HG02642 (cell line): ENCODE measurements at regions not wholly inside any gene's neighbourhood (a gene's known extent, or its start where the extent isn't known, plus 50 kb on each side); places are given as distances from the start of the nearest gene placed in this dataset.

Experiments used
- ATAC-seq: cut with Tn5 transposase; IDR thresholded peaks from one replicate; pipeline ENCODE4 v1.9.1; 2021; ENCODE audit warnings: mild to moderate bottlenecking; ENCODE audit not compliant: unreplicated experiment, poor library complexity

- no peak for ATAC-seq
These were observed 313.8 kb upstream of the NBEA start for GRCh38 chr13:34628209-34628682.

GRCh38 chr13:34634448-34634847, 307.6 kb upstream of the NBEA start:
- no peak for ATAC-seq

- no peak for ATAC-seq
These were observed 304.9 kb upstream of the NBEA start for GRCh38 chr13:34637138-34637537.

GRCh38 chr13:34637636-34638035, 304.4 kb upstream of the NBEA start:
- ATAC-seq: no peak

- ATAC-seq: no peak
These were observed 303.2 kb upstream of the NBEA start for GRCh38 chr13:34638897-34639296.

GRCh38 chr13:34640179-34640992, 301.7 kb upstream of the NBEA start:
- no peak for ATAC-seq

GRCh38 chr13:34640993-34641330, 301.1 kb upstream of the NBEA start:
- ATAC-seq: no peak

- no peak for ATAC-seq
These were observed 294.5 kb upstream of the NBEA start for GRCh38 chr13:34647379-34648150.

- no peak for ATAC-seq
These were observed 287.9 kb upstream of the NBEA start for GRCh38 chr13:34654203-34654602.

GRCh38 chr13:34654647-34655046, 287.4 kb upstream of the NBEA start:
- no peak for ATAC-seq

- no peak for ATAC-seq
These were observed 286.5 kb upstream of the NBEA start for GRCh38 chr13:34655554-34655953.

GRCh38 chr13:34657716-34658115, 284.4 kb upstream of the NBEA start:
- ATAC-seq: no peak

GRCh38 chr13:34667286-34668218, 274.5 kb upstream of the NBEA start:
- no peak for ATAC-seq

- no peak for ATAC-seq
These were observed 270.9 kb upstream of the NBEA start for GRCh38 chr13:34671137-34671536.

GRCh38 chr13:34672631-34673030, 269.4 kb upstream of the NBEA start:
- ATAC-seq: no peak

GRCh38 chr13:34675626-34676025, 266.4 kb upstream of the NBEA start:
- ATAC-seq: no peak

GRCh38 chr13:34678154-34678553, 263.9 kb upstream of the NBEA start:
- no peak for ATAC-seq

GRCh38 chr13:34681405-34681955, 260.6 kb upstream of the NBEA start:
- no peak for ATAC-seq

- no peak for ATAC-seq
These were observed 247.0 kb upstream of the NBEA start for GRCh38 chr13:34695063-34695462.

- no peak for ATAC-seq
These were observed 245.8 kb upstream of the NBEA start for GRCh38 chr13:34696296-34696695.
